GM19023 (cell line): ENCODE measurements at regions not wholly inside any gene's neighbourhood (a gene's known extent, or its start where the extent isn't known, plus 50 kb on each side); places are given as distances from the start of the nearest gene placed in this dataset.

Experiments used
- ATAC-seq: cut with Tn5 transposase; IDR thresholded peaks from one replicate; pipeline ENCODE4 v1.9.1; 2021; ENCODE audit warnings: mild to moderate bottlenecking, moderate library complexity; ENCODE audit not compliant: unreplicated experiment

DNA sequence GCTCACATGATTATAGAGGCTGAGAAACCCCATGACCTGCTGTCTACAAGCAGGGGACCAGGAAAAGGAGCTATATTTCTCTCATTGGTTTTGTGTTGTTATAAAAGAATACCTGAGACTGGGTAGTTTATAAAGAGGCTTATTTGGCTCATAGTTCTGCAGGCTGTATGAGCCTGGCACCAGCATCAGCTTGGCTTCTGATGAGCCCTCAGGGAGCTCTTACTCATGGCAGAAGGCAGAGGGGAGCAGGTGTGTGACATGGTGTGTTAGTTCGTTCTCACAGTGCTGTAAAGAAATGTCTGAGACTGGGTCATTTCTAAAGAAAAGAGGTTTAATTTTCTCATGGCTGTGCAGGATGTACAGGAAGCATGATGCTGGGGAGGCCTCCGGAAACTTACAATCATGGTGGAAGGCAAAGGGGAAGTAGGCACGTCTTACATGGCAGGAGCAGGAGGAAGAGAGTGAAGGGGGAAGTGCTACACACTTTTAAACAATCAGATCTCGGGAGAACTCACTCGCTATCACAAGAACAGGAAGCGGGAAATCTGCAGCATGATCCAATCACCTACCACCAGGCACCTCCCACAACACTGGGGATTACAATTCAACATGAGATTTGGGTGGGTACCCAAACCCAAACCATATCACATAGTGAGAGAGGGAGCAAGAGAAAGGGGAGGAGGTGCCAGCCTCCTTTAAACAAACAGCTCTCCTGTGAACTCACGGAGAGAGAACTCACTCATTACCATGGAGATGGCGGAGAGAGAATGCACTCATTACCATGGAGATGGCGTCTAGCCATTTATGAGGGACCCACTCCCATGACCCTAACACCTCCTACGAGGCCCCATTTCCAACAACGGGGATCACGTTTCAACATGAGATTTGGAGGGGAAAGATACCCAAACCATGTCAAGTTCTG is 133.4 kb downstream of the JCAD start:
- ATAC-seq = no peak

DNA sequence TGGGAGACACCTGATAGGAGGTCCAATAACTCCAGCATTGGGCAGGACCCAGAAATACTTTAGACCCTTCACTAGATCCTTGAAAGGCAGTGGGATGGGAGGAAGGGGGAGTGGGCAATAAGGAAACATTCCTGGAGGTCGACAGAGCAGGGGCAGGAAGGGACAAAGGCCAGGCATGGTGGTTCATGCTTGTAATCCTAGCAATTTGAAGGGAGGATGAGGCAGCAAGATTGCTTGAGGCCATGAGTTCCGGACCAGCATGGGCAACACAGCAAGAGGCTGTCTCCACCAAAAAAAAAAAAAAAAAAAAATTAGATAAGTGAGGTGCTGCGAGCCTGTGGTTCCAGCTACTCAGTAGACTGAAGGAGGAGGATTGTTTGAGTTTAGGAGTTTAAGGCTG is 134.9 kb downstream of the JCAD start:
- no peak for ATAC-seq

DNA sequence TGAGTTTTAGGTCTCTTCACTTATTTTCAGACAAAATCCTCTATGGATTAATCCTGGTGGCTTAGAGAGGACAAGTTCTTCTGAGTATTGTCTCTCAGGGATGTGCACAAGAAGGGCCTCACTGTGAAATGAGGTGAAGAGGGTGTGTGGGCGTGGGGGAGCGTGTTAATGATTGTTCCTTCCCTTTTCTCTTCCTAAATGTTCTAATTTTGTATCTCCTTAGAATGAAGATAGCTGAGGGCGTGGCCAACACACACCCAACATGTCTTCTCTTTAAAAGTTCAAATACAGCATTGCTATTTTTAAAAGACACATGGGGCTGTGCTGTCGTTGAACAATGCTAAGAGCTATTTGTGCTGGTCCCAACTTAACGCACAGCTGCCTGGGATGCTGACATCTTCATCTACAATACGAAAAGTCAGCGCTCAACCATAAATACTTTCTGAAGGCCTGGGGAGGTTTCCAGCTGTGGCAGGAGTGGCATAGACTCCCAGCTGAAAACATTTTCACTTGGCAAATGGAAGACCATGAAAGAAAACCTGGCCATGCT is 135.9 kb downstream of the JCAD start:
- ATAC-seq = no peak

DNA sequence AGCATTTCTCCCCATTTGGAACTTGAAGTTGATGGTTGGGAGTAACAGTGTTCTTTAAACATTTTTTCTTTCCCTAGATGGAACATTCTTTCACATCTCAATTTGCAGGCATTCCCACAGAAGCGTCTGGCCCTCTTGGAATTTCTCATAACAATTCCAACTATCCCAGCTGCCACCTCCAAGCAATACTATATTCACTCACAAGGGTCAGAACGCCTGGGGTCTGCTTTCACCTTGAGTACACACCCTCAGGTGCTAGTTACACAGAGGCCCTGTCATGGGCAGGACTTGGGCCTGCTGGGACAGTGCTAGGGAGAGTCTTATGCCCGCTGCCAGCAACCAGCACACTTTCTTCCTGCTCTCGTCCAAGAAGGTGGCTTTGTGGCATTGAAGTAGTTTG is 136.5 kb downstream of the JCAD start:
- no peak for ATAC-seq

GRCh38 chr10:29922226-29922625 is 137.2 kb downstream of the JCAD start:
- ATAC-seq = no peak

DNA sequence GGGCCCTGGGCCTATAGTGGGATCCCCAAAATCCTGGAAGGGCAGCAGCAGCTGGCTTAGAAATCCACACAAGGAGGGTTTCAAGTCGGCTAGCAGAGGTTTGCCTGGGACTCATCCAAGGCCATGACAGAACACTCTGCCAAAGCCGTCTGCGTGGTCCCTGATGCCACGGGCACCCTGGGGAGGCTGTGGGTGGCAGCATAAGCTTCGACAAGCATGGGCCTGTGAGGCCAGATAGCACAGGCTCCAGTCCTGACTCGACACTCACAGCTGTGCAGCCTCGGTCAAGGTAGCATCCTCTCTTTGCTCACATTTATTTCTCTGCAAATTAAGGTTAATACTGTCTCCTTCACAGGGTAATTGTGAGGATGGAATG is 138.3 kb downstream of the JCAD start:
- no peak for ATAC-seq

DNA sequence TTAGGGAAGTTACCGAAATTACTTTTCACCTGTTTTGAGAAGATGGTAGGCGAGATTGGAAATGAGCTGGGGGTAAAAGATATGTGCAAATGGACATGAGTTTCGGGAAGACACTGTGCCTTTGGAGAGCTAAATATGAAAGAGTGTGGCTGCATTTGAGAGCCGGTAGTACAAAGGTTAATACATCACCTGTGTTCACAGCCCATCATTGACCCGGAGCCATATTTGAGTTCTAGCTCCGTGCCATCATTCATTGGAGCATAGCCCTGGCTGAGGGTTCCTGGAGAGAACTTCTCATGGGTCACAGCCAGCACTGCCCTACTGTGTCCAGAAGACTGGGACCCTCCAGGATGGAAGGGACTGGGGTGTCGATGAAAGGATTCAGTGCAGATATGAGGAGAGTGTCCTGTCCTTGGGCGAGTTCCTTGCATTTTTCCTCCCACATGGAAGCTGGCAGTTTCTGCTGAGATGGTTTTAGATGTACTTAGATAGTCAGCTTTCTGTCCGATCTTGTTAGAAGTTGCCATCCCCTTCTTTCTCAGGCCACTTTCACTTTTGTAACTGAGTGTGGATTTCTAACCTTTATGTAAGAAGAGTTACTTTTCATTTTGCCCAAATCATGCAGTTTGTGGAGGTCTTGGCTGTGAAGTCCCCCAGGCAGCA is 138.8 kb downstream of the JCAD start:
- ATAC-seq = no peak

DNA sequence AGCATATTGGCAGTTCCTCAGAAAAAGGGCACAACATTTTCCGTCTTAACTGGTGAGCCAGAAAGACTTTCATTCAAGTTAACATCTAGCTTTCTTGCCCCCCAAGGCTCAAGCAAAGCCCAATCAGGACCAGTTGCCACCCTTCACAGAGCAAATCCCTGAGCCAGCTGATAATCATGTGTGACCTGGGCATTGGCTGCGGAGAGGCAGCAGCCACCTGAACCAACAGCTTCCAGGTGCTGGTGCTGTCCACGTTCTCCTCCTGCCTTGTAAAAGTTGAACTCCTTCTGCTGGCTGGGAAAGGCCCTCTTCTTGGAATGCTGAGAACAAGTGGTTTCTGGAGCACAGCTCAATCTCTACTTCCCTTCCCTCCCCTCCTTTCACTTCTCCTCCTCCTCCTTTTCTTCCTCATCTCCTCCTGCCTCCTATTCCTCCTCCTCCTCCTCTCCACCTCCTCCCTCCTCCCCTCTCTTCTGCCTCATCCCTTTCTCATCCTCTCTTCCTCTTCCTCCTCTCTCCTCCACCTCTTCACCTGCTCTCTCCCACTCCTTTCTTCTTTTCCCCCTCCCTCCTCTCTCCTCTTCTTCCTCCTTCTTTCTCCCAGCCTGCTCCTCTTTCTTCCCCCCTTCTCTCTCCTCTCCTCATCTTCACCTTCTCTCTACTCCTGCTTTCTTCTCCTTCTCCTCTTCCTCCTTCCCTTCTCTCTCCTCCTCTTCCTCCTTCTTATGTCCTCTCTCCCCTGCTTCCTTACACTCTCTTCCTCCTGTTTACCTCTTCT is 140.6 kb downstream of the JCAD start:
- no peak for ATAC-seq

DNA sequence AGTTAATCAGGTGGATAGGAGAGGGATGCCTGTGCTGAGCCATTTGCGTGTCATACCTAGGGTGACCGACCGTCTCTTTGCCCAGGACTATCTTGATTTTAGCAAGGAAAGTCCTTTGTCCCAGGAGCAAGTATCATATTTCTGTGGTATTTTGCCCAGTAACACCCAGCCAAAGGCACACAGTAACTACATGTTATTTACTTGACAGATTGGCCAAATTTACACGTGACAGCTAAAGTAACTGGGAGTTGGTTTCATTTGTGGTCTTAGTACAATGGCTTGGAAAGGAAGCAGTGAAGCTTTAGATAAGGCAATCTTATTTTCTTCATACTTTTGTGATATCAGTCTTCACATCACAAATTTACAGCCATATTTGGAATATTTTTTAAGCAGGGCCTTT is 142.1 kb downstream of the JCAD start:
- no peak for ATAC-seq

DNA sequence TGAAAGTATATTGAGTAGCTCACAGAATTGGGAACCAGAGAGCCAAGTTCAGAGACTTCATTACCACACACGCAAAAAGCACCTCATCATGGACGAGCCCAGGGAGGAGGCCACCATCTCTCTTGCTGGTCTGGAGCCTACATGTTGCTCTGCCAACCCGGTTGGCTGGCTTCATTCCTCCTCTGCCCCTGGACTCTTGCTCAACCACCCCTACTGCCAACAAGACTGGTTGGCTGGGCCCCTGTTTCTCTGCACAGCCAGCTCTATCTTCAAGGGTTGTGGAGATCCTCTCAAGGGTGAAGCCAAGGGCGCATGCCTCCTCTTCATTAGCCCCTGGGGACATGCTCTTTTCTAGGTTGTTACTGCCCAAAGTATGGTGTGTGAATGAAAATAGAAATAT is 142.7 kb downstream of the JCAD start:
- no peak for ATAC-seq

- no peak for ATAC-seq
Observed at GRCh38 chr10:29914986-29915785, 144.2 kb downstream of the JCAD start.

GRCh38 chr10:29908962-29909361 is 150.4 kb downstream of the JCAD start:
- no peak for ATAC-seq

DNA sequence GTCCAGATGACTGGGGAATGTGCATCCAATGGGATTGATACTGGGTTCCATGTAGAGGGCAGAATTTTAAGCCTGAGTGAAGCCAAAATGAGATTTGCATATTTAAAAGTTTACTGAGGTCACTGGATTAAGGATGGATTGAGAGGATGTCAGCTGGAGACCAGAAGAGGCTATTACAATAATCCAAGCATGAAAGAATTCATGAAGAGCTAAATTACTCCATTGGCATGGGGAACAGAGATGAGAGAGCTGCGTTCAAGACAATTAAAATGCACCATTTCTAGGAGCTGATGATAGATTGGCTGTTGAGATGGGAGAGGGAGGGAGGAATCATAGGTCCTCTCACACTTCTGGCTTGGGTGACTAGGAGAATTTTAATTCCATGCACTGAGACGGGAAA is 158.5 kb downstream of the JCAD start:
- no peak for ATAC-seq

GRCh38 chr10:29897999-29898716 is 161.2 kb downstream of the JCAD start:
- no peak for ATAC-seq

- ATAC-seq = no peak
Observed at GRCh38 chr10:29897430-29897829, 162.0 kb downstream of the JCAD start.

GRCh38 chr10:29896053-29896452 is 163.3 kb downstream of the JCAD start:
- no peak for ATAC-seq

- ATAC-seq = no peak
Observed at GRCh38 chr10:29895456-29895855, 163.9 kb downstream of the JCAD start.

DNA sequence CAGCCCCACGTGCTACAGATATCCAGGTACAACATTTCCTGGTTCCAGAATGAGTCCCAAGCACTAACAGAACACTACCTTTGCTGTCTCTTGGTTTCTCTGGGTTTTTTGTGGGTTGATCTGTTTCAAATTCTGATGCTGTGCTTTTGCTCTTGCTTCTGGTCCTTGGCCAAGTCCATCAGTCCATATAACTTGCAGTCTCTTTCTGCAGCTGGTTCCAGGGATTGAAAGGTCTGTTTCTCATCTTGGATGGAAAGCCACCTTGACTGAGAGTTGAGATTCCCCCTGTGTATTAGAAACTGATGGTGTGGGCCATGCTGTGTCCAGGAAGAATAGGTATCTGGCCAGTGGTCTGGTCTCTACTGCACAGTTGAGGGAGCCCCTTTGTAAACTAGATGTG is 171.1 kb downstream of the JCAD start:
- ATAC-seq = no peak

- no peak for ATAC-seq
Observed at GRCh38 chr10:29886299-29886698, 173.1 kb downstream of the JCAD start.

GRCh38 chr10:29883231-29883630 is 176.2 kb downstream of the JCAD start:
- no peak for ATAC-seq
